ENCODE measurements at regions not wholly inside any gene's neighbourhood (a gene's known extent, or its start where the extent isn't known, plus 50 kb on each side); places are given as distances from the start of the nearest gene placed in this dataset.
"Not testable (repeated sequence)": the region's sequence is repeated elsewhere in the genome, so short reads cannot be mapped to it uniquely, and the experiment has no call there.

- TF ChIP-seq CTCF (IDR thresholded peaks at IDR 0.05; ENCODE audit: insufficient read depth, low read depth, low read length, missing control alignments) = no peak
- no peak for DNase-seq (ENCODE audit: low read depth)
Observed at GRCh38 chr1:71292203-71292602, 211.4 kb upstream of the ZRANB2 start.

GRCh38 chr1:71290506-71291237 lies 209.8 kb upstream of the ZRANB2 start:
- not testable (repeated sequence) for DNase-seq (ENCODE audit: low read depth); H3K4me3 ChIP-seq (ENCODE audit: low read depth, low read length)

More at GRCh38 chr1:71292203-71292602, 211.4 kb upstream of the ZRANB2 start:
- H3K4me3 ChIP-seq (ENCODE audit: low read depth, low read length) = no peak overlapping the region

GRCh38 chr1:71285529-71285928 lies 204.7 kb upstream of the ZRANB2 start:
- DNase-seq (ENCODE audit: low read depth) = no peak
- TF ChIP-seq CTCF (IDR thresholded peaks at IDR 0.05; ENCODE audit: insufficient read depth, low read depth, low read length, missing control alignments) = no peak

GRCh38 chr1:71276466-71276865 lies 195.6 kb upstream of the ZRANB2 start:
- no peak for DNase-seq (ENCODE audit: low read depth)

More at GRCh38 chr1:71285529-71285928, 204.7 kb upstream of the ZRANB2 start:
- no peak overlapping the region for H3K4me3 ChIP-seq (ENCODE audit: low read depth, low read length)

GRCh38 chr1:71273334-71273733 lies 192.5 kb upstream of the ZRANB2 start:
- no peak for DNase-seq (ENCODE audit: low read depth)
- TF ChIP-seq CTCF (IDR thresholded peaks at IDR 0.05; ENCODE audit: insufficient read depth, low read depth, low read length, missing control alignments) = no peak
- H3K4me3 ChIP-seq (ENCODE audit: low read depth, low read length) = no peak overlapping the region

More at GRCh38 chr1:71276466-71276865, 195.6 kb upstream of the ZRANB2 start:
- H3K4me3 ChIP-seq (ENCODE audit: low read depth, low read length) = no peak overlapping the region
- TF ChIP-seq CTCF (IDR thresholded peaks at IDR 0.05; ENCODE audit: insufficient read depth, low read depth, low read length, missing control alignments) = no peak

GRCh38 chr1:71270394-71270915 lies 189.6 kb upstream of the ZRANB2 start:
- no peak overlapping the region for H3K4me3 ChIP-seq (ENCODE audit: low read depth, low read length)
- DNase-seq (ENCODE audit: low read depth) = no peak
- no peak for TF ChIP-seq CTCF (IDR thresholded peaks at IDR 0.05; ENCODE audit: insufficient read depth, low read depth, low read length, missing control alignments)

GRCh38 chr1:71269818-71270217 lies 189.0 kb upstream of the ZRANB2 start:
- no peak for TF ChIP-seq CTCF (IDR thresholded peaks at IDR 0.05; ENCODE audit: insufficient read depth, low read depth, low read length, missing control alignments)
- no peak overlapping the region for H3K4me3 ChIP-seq (ENCODE audit: low read depth, low read length)
- no peak for DNase-seq (ENCODE audit: low read depth)
